AG04450 (cell line): ENCODE measurements at regions not wholly inside any gene's neighbourhood (a gene's known extent, or its start where the extent isn't known, plus 50 kb on each side); places are given as distances from the start of the nearest gene placed in this dataset.
A peak's percentile ranks its signal among the peaks of the same experiment; 100 is the strongest.

Source experiments
- CTCF ChIA-PET: fragments of 300-600, 350-600 bp; formaldehyde crosslinking; extraction: SDS; loops from one replicate; lab custom pipeline; 2022; ENCODE audit warnings: antibody characterized with exemption, inconsistent platforms; lab: Charles Lee
- POLR2A ChIA-PET: fragments of 350-600 bp; formaldehyde crosslinking; extraction: SDS; loops from one replicate; lab custom pipeline; 2021; ENCODE audit warnings: antibody characterized with exemption, inconsistent platforms; lab: Yijun Ruan, JAX
- DNase-seq: peaks from one replicate; pipeline ENCODE4 v3.0.0-alpha.2; 2011; ENCODE audit warnings: low read depth, low spot score
- H3K27ac ChIP-seq: one replicate; pipeline ENCODE4 v1.5.1; 2012; ENCODE audit warnings: low read depth, low read length, control low read depth
- H3K27me3 ChIP-seq: one replicate; pipeline ENCODE4 v1.6.0; 2012; ENCODE audit warnings: low read length; ENCODE audit not compliant: control insufficient read depth, insufficient read depth
- H3K4me3 ChIP-seq: 2 replicates; pipeline ENCODE4 v1.5.1; 2011; ENCODE audit warnings: mild to moderate bottlenecking, low read depth, low read length, control low read depth
- H3K9me3 ChIP-seq: 2 replicates; pipeline ENCODE4 v1.5.1; 2012; ENCODE audit warnings: low read length; ENCODE audit not compliant: control insufficient read depth, insufficient read depth
- TF ChIP-seq, protein P1 (sequence below): IDR thresholded peaks from 2 replicates; pipeline ENCODE4 v1.5.1; 2011; ENCODE audit warnings: low read depth, low read length, control low read depth, inconsistent platforms

DNA sequence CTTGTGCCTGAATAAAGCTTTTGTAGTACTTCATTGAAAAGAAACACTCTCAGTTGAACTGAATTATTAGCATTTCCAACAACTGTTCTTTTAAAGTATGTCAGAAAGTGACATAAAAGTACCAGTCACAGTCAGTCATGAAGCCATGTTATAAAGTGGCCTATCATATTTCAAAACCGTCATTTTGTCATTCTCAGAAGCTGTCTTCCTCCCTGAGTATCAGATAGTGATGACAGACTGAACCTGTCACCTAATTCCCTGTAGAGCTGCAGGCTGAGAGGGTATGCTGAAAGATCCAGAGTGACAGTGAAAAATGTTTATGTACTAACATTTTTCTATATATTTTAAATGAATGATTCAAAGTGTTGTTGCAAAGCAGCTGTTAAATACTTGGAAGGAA lies 1121.7 kb upstream of the PRMT6 start:
- TF ChIP-seq, protein P1, sequence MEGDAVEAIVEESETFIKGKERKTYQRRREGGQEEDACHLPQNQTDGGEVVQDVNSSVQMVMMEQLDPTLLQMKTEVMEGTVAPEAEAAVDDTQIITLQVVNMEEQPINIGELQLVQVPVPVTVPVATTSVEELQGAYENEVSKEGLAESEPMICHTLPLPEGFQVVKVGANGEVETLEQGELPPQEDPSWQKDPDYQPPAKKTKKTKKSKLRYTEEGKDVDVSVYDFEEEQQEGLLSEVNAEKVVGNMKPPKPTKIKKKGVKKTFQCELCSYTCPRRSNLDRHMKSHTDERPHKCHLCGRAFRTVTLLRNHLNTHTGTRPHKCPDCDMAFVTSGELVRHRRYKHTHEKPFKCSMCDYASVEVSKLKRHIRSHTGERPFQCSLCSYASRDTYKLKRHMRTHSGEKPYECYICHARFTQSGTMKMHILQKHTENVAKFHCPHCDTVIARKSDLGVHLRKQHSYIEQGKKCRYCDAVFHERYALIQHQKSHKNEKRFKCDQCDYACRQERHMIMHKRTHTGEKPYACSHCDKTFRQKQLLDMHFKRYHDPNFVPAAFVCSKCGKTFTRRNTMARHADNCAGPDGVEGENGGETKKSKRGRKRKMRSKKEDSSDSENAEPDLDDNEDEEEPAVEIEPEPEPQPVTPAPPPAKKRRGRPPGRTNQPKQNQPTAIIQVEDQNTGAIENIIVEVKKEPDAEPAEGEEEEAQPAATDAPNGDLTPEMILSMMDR = no peak
- no peak overlapping the region for H3K27ac ChIP-seq
- ChIA-PET POLR2A (no interaction called here), CTCF (no interaction called here)
- DNase-seq = no peak
- no peaks in the 10 kb centered on the region for H3K27me3 ChIP-seq
- peaks cover 12% of the 10 kb centered on the region; the same call in 1 of the 2 replicates for H3K9me3 ChIP-seq
- no peak overlapping the region for H3K4me3 ChIP-seq

DNA sequence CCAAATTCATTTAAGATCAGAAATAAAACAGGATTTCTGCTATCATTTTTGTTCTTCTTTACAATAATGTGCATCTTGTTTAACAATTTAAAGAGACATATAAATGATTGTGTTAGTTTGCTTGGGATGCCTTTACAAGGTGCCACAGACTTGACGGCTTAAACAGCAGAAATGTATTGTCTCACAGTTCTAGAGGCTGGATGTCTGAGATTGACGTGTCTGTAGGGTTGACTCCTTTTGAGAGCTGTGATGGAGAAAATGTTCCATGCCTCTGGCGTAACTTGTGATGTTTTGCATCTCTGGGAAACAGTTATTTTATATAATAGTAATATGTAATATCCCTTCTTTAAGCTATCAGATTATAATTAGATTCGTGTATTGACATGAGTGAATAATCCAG lies 1091.6 kb upstream of the PRMT6 start:
- Histone ChIP-seq H3K27ac (no peak overlapping the region), H3K9me3 (no peaks in the 10 kb centered on the region), H3K4me3 (no peak overlapping the region), H3K27me3 (no peaks in the 10 kb centered on the region)
- no peak for DNase-seq
- TF ChIP-seq, protein P1 = no peak
- ChIA-PET CTCF (no interaction called here), POLR2A (no interaction called here)

DNA sequence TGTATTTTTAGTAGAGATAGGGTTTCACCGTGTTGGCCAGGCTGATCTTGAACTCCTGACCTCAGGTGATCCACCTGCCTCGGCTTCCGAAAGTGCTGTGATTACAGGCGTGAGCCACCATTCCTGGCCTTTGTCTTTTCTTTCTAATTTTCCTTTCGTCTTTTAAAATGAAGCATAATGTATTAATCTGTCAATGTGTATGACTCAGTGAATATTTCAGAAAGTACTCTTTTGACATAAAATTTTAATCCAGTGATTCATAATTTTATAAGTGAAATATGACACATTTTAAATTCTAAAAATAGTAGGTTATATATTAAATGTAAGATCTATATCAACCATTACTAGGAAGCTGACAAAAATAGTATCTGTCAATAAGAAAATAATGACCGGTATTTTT lies 1059.0 kb upstream of the PRMT6 start:
- no peak overlapping the region for H3K27ac ChIP-seq
- H3K4me3 ChIP-seq = no peak overlapping the region
- H3K9me3 ChIP-seq = peaks cover 6% of the 10 kb centered on the region
- ChIA-PET POLR2A (no interaction called here), CTCF (no interaction called here)
- TF ChIP-seq, protein P1 = no peak
- DNase-seq = no peak
- H3K27me3 ChIP-seq = no peaks in the 10 kb centered on the region

DNA sequence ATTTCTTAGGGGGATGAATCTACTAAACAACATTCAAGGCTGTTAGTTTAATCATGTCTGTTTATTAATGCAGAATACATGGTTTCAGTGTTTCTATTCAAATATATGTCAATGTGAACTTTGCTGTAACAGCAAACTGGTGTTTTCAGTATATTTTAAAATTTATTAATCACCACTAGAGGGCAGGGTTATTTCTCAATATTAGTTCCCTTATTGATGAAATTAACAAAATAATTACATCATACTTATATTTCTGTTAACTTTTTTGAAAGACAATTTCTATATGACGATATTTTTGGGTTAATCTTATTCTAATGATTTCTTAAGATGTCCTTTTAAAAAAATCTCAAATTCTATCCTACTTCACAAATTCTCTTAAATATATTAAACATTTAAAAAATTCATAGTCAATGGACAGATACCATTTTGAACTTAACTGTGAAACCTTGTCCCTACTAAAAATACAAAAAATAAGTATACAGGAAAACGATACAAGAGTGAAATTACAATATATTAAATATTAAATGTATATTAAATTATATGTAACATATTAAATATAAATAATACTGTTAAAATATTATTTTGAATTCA lies 1034.1 kb upstream of the PRMT6 start:
- Histone ChIP-seq H3K27me3 (no peaks in the 10 kb centered on the region), H3K27ac (no peak overlapping the region), H3K9me3 (no peaks in the 10 kb centered on the region), H3K4me3 (no peak overlapping the region)
- ChIA-PET POLR2A (no interaction called here), CTCF (no interaction called here)
- DNase-seq = no peak
- TF ChIP-seq, protein P1 = peak; percentile 34

DNA sequence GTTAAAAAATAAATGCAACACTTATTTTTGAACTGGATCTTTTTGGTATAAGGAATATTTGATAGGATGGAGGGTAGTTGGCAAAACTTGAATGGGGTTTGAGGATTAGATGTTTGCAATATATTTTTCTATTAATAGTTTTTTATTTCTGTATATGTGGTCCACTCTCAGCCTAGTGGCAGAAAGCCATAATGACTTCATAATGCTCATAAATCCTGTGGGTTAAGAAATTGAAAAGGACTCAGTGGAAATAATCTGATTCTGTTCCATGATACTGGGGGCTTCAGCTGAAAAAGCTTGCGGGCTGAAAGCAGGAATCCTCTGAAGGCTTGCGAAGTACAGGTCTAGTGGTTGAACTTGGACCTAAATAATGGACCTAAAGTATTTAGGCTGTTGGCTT lies 1028.6 kb upstream of the PRMT6 start:
- POLR2A ChIA-PET = no interaction called here

More for the DNA sequence above, 1028.6 kb upstream of the PRMT6 start:
- no peak overlapping the region for H3K4me3 ChIP-seq
- no peaks in the 10 kb centered on the region; the same call in 1 of the 2 replicates for H3K9me3 ChIP-seq
- TF ChIP-seq, protein P1 = no peak
- CTCF ChIA-PET = no interaction called here
- H3K27ac ChIP-seq = no peak overlapping the region
- DNase-seq = no peak
- H3K27me3 ChIP-seq = no peaks in the 10 kb centered on the region
